HG03439 (cell line): ENCODE measurements at regions not wholly inside any gene's neighbourhood (a gene's known extent, or its start where the extent isn't known, plus 50 kb on each side); places are given as distances from the start of the nearest gene placed in this dataset.
"Not testable (repeated sequence)": the region's sequence is repeated elsewhere in the genome, so short reads cannot be mapped to it uniquely, and the experiment has no call there.

Experiments used
- ATAC-seq: cut with Tn5 transposase; IDR thresholded peaks from one replicate; pipeline ENCODE4 v1.9.1; 2021; ENCODE audit warnings: mild to moderate bottlenecking, moderate library complexity; ENCODE audit not compliant: unreplicated experiment

GRCh38 chr2:54040250-54040649 lies 69.5 kb upstream of the PSME4 start:
- no peak for ATAC-seq

- no peak for ATAC-seq
Observed at GRCh38 chr2:54038835-54039234, 68.0 kb upstream of the PSME4 start.

GRCh38 chr2:54031288-54031687 lies 60.5 kb upstream of the PSME4 start:
- ATAC-seq, result not testable (repeated sequence)

GRCh38 chr2:54030806-54031205 lies 60.0 kb upstream of the PSME4 start:
- no peak for ATAC-seq

GRCh38 chr2:54030396-54030741 lies 59.6 kb upstream of the PSME4 start:
- ATAC-seq, result no peak

- no peak for ATAC-seq
Observed at GRCh38 chr2:54029721-54030395, 59.1 kb upstream of the PSME4 start.

- ATAC-seq, result not testable (repeated sequence)
Observed at GRCh38 chr2:54025463-54026075, 54.8 kb upstream of the PSME4 start.

- no peak for ATAC-seq
Observed at GRCh38 chr2:54024576-54024975, 53.8 kb upstream of the PSME4 start.

- no peak for ATAC-seq
Observed at GRCh38 chr2:54021702-54022101, 50.9 kb upstream of the PSME4 start.

- no peak for ATAC-seq
Observed at GRCh38 chr2:54020793-54021414, 50.1 kb upstream of the PSME4 start.
